DND-41 (cell line): ENCODE measurements at regions not wholly inside any gene's neighbourhood (a gene's known extent, or its start where the extent isn't known, plus 50 kb on each side); places are given as distances from the start of the nearest gene placed in this dataset.

ENCODE experiments used
- CTCF ChIP-seq: IDR thresholded peaks from 2 replicates; pipeline ENCODE4 v1.5.1; 2012; ENCODE audit warnings: borderline replicate concordance, low read length, moderate library complexity, mild to moderate bottlenecking; ENCODE audit not compliant: poor library complexity, severe bottlenecking; ENCODE audit errors: extremely low read depth
- EZH2 ChIP-seq: IDR thresholded peaks from 3 replicates; pipeline ENCODE4 v1.6.1; 2012; ENCODE audit warnings: borderline replicate concordance, low read depth, mild to moderate bottlenecking, moderate library complexity, low read length, inconsistent platforms; ENCODE audit not compliant: severe bottlenecking

DNA sequence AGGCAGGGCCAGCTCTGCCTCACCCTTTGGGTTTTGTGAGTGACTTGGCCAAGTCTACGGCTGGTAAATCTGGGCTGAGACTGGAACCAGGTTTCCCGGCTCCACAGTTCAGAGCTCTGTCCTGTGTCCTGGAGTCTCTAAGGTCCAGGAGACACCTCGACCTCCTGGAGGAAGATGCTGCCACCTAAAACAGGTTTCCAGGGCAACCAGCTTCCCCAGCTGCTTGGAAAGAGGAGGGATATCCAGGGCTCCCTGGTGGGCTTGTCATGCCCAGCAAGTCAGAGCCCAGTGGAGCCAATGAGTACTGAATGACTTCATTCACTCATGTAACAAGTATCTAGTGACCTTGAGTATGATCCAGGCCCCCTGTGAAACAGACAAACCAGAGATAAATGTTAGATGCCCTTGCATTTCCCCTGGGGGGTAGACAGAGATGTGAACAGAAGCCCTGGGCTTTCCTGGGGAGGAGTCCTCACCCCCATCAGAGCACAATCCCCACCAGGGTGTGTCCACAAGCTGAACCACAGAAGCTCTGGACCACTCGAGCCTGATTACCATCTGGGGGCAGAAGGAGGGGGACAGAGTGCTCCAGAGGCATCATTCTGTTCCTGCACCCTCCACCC lies 181.2 kb upstream of the RAB4A start:
- TF ChIP-seq CTCF: no peak
- no peak for TF ChIP-seq EZH2
